HG02798 (cell line): ENCODE measurements at regions not wholly inside any gene's neighbourhood (a gene's known extent, or its start where the extent isn't known, plus 50 kb on each side); places are given as distances from the start of the nearest gene placed in this dataset.

Source experiments
- ATAC-seq: cut with Tn5 transposase; IDR thresholded peaks from one replicate; pipeline ENCODE4 v1.9.1; 2021; ENCODE audit warnings: mild to moderate bottlenecking; ENCODE audit not compliant: unreplicated experiment, poor library complexity

DNA sequence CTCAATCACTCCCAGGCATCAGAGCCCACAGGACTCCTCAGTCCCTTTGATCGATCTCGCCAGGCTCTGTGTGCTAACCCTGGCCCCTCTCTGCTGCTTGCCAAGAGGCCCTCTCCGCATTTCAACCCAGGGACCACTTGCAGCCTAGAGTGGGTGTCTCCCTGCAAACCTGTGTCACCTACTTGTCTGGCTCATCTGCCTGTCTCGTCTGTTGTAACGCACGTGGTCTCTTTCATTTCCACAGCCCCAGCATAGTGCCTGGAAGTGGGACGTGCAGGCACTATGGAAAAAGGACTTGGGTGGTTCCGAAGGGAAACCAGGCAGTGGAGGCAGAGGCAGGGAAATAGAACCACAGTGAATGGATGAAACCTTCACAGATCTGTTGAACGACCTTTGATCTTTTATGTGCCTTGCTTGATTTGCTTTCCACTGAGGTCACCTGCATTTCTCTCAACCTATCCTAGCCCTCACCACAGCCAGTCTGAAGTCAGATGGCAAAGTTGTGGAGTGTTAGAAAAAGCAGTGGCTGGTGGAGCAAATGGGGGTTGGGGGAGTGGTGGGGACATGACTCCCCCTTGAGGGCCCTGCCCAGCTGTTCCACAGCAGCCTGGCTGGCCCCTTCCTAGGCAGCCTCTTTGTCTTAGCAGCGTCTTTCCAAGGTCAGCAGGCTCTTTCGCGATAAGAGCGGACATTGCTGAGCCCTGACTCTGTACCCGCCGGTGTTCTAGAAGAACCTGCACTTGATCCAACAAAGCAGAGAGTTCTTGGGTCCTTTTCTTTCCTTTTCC, 55.8 kb upstream of the TAGAP start:
- no peak for ATAC-seq

DNA sequence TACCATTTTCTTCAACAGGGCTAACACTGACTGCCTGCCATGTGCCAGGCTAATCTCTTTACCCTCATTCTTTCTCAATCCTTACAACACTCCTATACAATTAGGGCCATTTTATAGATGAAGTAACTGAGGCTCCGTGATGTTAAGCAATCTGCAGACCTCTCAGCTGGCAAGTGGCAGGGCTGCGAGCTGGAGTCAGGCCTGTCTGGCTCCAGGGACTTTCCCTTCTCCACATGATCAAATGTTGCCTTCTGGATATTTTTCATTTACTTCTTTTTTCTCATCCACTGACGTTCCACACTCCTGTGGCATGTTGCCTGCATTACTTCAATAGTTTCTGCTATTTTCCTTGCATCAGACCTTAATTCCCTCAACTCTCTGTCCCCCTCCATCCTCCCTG, 55.2 kb upstream of the TAGAP start:
- no peak for ATAC-seq

DNA sequence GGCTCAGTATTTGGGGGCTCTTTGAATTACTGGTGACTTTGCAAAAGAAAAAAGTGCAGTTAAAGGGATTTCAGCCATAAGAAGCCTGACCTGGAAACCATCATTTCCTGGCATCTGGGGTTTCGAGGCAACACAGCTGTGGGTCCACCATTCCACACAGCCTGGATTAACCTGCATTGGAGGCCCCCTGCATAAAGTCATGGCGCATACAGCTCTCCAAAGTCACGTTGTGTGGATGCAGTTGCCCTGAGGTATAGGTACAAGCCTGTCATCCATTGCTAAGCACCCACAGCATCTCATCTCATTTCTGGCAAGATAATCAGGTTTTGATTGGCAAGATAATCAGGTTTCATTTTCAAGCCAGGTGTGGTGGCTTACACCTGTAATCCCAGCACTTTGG, 54.5 kb upstream of the TAGAP start:
- ATAC-seq = no peak

DNA sequence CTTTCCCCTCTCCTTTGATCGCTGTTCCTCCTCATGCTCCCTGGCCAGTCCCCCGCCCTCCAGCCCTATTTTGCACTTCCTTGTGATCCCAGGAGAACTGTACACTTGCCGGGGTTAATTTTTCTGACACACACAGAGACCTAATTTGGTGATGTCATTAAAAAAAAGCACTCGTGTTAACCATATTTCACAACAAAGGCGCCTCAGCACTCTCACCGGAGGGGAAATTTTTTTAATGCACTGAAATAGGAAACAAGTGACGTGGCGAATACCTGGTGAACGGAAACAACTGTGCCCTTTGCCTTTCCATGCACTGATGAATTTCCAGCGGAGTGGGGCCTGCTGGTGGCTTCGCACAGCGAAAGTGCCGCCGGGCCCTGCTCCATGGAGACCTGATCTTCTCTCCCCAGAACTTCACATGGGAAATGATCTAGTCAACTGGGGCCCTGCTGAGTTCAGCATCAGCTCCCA, 53.9 kb upstream of the TAGAP start:
- ATAC-seq = peak; percentile 42

DNA sequence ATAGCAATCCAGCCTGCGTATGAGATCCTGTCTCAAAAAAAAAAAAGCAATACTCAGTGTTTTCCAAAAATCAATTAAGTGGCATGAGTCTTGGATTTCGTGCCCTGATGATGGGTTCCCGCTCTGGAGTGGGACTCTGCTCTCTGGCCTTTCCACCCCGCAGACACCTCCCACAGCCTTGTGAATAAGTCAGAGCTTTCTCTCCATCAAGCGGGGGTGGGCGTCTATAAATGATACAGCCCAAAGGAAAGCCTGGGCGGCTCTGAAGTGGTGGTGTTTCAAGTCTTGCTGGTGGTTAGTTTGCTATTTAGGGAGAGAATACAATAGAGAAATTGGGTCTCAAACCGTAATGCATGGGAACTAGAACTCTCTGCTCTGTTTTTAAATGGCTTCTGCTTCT, 52.5 kb upstream of the TAGAP start:
- ATAC-seq = no peak

DNA sequence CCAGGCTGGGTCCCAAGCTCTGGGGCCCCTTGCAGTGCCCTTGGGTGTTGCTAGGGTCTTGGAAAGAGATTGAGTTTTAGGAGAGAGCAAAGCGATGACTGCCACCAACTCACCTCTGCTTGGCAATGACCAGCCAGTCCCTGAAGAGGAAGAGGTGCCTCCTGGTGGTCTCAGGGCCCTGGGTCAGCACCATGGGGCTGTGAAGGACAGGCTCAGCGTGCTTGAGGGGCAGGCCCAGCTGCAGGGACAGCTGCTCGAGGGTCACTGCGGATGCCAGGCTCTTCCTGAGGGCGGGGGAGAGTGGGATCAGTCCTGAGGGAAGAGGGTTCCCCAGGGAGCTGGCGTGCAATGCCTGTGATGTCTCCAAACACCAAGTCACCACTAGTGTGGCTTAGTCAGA, 50.8 kb upstream of the TAGAP start:
- no peak for ATAC-seq

DNA sequence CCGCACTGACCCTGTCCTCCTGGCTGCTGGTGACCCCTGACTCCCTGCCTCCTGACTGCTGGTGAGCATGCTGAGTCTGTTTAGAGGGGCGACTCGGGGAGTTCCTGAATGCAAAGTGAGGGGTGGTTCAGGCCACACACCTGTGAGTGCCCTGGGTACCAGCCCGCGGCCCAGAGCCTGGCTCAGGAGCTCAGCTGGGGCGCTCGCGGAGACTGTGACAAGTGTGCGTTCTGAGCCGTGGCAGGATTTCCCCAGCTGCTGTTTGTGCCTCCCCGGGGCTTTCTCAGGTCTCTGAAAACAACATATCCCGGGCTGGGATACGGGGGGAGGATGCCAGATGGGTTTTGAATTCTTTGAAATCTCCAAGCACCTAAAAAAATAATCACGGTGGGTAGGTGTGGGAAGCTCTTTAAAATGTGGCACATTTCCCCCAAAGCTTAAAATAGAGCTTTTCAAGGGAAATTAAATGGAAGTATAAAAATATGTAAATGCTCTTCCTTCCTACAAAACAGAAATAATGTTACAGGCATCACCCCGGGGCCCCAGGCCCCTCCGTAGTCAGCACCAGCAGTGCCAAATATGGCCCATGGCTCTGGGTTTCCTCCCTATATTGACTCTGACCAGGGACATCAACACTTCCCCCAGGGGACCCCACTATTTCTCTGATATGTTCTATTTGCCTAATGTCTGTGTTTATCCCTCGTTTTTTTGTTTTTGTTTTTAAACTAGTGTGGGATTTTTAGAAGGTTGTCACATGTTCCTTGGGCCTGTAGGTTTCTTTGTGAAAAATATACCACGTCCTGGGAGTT, 49.9 kb upstream of the TAGAP start:
- peak; percentile 59 for ATAC-seq
